Heart left ventricle (tissue), 16 donors: ENCODE measurements at regions not wholly inside any gene's neighbourhood (a gene's known extent, or its start where the extent isn't known, plus 50 kb on each side); places are given as distances from the start of the nearest gene placed in this dataset.

ENCODE experiments used
- ATAC-seq, 4 donors: fragments of 200-7000 bp; cut with Tn5 transposase; one replicate each; pipeline ENCODE4 v1.9.1; 2020 to 2022; ENCODE audit warnings: moderate library complexity in 4 of 4, mild to moderate bottlenecking in 3 of 4, moderate number of reproducible peaks in 1 of 4
- DNase-seq, 5 donors: peaks; one replicate each; pipeline ENCODE4 v3.0.0-alpha.2; 2020
- H3K27ac ChIP-seq, 12 donors: fragments of 200-600 bp; sonication (generic) in 4 of 12; one replicate each; pipeline versions ENCODE4 v1.5.0 to v1.8.0; 2016 to 2022; ENCODE audit warnings: mild to moderate bottlenecking in 2 of 12
- H3K27me3 ChIP-seq, 9 donors: fragments of 200-600 bp; sonication (generic) in 2 of 9; one replicate each; pipeline versions ENCODE4 v1.5.1 to v1.8.0; 2016 to 2022; ENCODE audit warnings: mild to moderate bottlenecking in 3 of 9
- H3K36me3 ChIP-seq, 9 donors: fragments of 200-600 bp; sonication (generic) in 2 of 9; one replicate each; pipeline versions ENCODE4 v1.5.0 to v1.8.0; 2018 to 2022; ENCODE audit warnings: mild to moderate bottlenecking in 2 of 9
- H3K4me1 ChIP-seq, 12 donors: fragments of 200-600 bp; sonication (generic) in 4 of 12; one replicate each; pipeline versions ENCODE4 v1.5.0 to v1.8.0; 2016 to 2022; ENCODE audit warnings: mild to moderate bottlenecking in 3 of 12
- H3K4me3 ChIP-seq, 12 donors: fragments of 200-600 bp; sonication (generic) in 4 of 12; one replicate each; pipeline versions ENCODE4 v1.5.0 to v1.8.0; 2017 to 2022; ENCODE audit warnings: mild to moderate bottlenecking in 9 of 12, moderate library complexity in 4 of 12
- H3K9me3 ChIP-seq, 12 donors: fragments of 200-600 bp; sonication (generic) in 4 of 12; one replicate each; pipeline versions ENCODE4 v1.5.0 to v1.8.0; 2016 to 2022; ENCODE audit warnings: mild to moderate bottlenecking in 1 of 12
- POLR2A ChIP-seq, 2 donors: fragments of 450-650 bp; IDR thresholded peaks; one replicate each; pipeline ENCODE4 v1.6.1; 2017; ENCODE audit warnings: antibody characterized with exemption in 2 of 2, mild to moderate bottlenecking in 2 of 2, moderate library complexity in 2 of 2
- WGBS, 4 donors: extraction: QIAGEN DNeasy Blood & Tissue Kit in 2 of 4; methylation state at CpG; one replicate each; pipeline versions ENCODE4 v1.1.5 to v1.1.7; 2013 to 2018; 5-methylcytosine and 5-hydroxymethylcytosine counted together
- intact Hi-C, 10 donors: fragments of 100-400 bp; cut with DNase I; formaldehyde crosslinking; loops; one replicate each; pipeline versions ENCODE4 v1.11.1 to v1.14.2; 2022
- TF ChIP-seq, protein P1 (sequence below), 12 donors: fragments of 200-600 bp; sonication (generic) in 4 of 12; IDR thresholded peaks; one replicate each; pipeline versions ENCODE4 v1.5.0 to v1.8.0; 2018 to 2022; ENCODE audit warnings: antibody characterized with exemption in 12 of 12, mild to moderate bottlenecking in 5 of 12
- donor health status: ischemic (EF 13 %, LVEDD 7.1; RV severe dilation, severe dysfunction).
- donor health status: healthy with polysubstance abuse.
- donor health status: DM: no; HTN: yes; CAD: no.
- donor health status: DM: no; HTN: no; CAD: no.
- donor health status: ischemic (EF 25% LVEDD 6.9; RV normal size, moderate dysfunction).
- donor health status: ischemic (EF 25% LVEDD 5.7; RV mildly dilated, moderate dysfunction).
- donor health status: healthy.
- donor health status: DM: yes; HTN: yes; CAD: no.
- donor health status: ischemic (EF 35%, LVEDD 5.7; RV mildly dilated, moderate dysfunction).
- donor health status: nonischemic (EF 11% LVEDD 7.7; RV severe dilation, severe dysfunction).
- donor health status: DM: yes; HTN: yes; CAD: no.
- donor health status: PGD.
- donor health status: ischemic (EF 29% LVEDD 5.4; RV normal size, mild dysfunction).
- donor health status: nonischemic (EF 23%, LVEDD 6.1; RV moderate dilation, normal function).

DNA sequence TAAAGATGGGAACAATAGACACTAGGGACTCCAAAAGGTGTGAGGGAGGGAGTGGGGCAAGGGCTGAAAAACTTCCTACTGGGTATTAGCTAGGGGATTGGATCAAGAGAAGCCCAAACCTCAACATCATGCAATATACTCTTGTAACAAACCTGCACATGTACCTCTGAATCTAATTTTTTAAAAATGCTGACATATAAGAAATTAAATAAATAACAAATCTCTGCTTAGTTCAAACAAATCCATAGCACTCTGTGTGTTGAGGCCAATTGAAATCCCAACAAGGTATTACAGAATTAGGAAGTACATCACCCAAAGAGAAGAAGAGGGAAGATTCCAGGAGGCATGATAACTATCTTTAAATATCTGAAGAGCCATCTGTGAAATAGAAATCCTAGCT is 55.4 kb upstream of the CDH20 start:
- Histone ChIP-seq H3K27ac (no peak overlapping the region), H3K9me3 (peaks cover 0 to 15% (median 5%) of the 10 kb centered on the region in 12 donors), H3K4me3 (no peak overlapping the region), H3K36me3 (no peaks in the 10 kb centered on the region), H3K27me3 (no peaks in the 10 kb centered on the region), H3K4me1 (no peaks in the 10 kb centered on the region)
- no peak for DNase-seq
- no peak for TF ChIP-seq POLR2A (IDR thresholded peaks at IDR 0.05)
- TF ChIP-seq, protein P1, sequence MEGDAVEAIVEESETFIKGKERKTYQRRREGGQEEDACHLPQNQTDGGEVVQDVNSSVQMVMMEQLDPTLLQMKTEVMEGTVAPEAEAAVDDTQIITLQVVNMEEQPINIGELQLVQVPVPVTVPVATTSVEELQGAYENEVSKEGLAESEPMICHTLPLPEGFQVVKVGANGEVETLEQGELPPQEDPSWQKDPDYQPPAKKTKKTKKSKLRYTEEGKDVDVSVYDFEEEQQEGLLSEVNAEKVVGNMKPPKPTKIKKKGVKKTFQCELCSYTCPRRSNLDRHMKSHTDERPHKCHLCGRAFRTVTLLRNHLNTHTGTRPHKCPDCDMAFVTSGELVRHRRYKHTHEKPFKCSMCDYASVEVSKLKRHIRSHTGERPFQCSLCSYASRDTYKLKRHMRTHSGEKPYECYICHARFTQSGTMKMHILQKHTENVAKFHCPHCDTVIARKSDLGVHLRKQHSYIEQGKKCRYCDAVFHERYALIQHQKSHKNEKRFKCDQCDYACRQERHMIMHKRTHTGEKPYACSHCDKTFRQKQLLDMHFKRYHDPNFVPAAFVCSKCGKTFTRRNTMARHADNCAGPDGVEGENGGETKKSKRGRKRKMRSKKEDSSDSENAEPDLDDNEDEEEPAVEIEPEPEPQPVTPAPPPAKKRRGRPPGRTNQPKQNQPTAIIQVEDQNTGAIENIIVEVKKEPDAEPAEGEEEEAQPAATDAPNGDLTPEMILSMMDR (IDR thresholded peaks at IDR 0.05): no peak
- no peak for ATAC-seq
- intact Hi-C loops: no loop called here

DNA sequence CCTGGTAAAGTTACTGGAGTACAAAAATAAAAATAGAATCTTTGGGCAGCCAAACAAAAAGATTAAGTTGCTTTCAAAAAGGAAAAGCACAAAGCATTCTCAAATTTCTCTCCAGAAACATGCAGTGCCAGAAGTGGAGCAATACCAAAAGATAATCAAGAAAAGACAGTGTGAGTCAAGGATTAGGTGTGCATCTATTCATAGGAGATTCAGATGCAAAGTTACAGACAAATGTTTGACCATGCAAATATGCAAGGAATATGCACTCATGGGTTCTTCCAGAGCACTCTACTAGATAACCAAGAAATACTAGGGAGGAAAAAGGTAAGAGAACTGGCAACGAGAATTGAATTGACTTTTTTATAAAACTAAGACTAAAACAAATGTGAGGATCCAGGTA is 51.8 kb upstream of the CDH20 start:
- Histone ChIP-seq H3K27ac (no peak overlapping the region), H3K4me1 (no peaks in the 10 kb centered on the region), H3K27me3 (no peaks in the 10 kb centered on the region), H3K4me3 (no peak overlapping the region), H3K36me3 (no peaks in the 10 kb centered on the region), H3K9me3 (peaks cover 0 to 15% (median 3%) of the 10 kb centered on the region in 12 donors)
- 66 to 78% (median 72%) methylated on average over 1 of the region's 1 CpG for WGBS, 4 donors
- DNase-seq (no peak), ATAC-seq (no peak)
- TF ChIP-seq, protein P1 (IDR thresholded peaks at IDR 0.05): peak in 1 of 12 donors; percentile 7
- no peak for TF ChIP-seq POLR2A (IDR thresholded peaks at IDR 0.05)
- intact Hi-C loops: no loop called here

- intact Hi-C loops: no loop called here
- WGBS, 4 donors: 59 to 72% (median 67%) methylated on average over 2 of the region's 2 CpGs
- no peak for DNase-seq
- Histone ChIP-seq H3K4me1 (no peaks in the 10 kb centered on the region), H3K4me3 (no peak overlapping the region), H3K27me3 (no peaks in the 10 kb centered on the region), H3K36me3 (no peaks in the 10 kb centered on the region), H3K9me3 (peaks cover 0 to 15% (median 3%) of the 10 kb centered on the region in 12 donors), H3K27ac (no peak overlapping the region)
- TF ChIP-seq, protein P1 (IDR thresholded peaks at IDR 0.05): no peak
- no peak for TF ChIP-seq POLR2A (IDR thresholded peaks at IDR 0.05)
- no peak for ATAC-seq
Observed at GRCh38 chr18:61282926-61283325, 50.3 kb upstream of the CDH20 start.
